Hepatocyte (in vitro differentiated cells): ENCODE measurements at regions not wholly inside any gene's neighbourhood (a gene's known extent, or its start where the extent isn't known, plus 50 kb on each side); places are given as distances from the start of the nearest gene placed in this dataset.
"Not testable (repeated sequence)": the region's sequence is repeated elsewhere in the genome, so short reads cannot be mapped to it uniquely, and the experiment has no call there.

ENCODE experiments used
- CTCF ChIP-seq: fragments of 200-600 bp; sonication (generic); IDR thresholded peaks from 2 replicates; pipeline ENCODE4 v1.5.1; 2016; ENCODE audit warnings: antibody characterized with exemption, mild to moderate bottlenecking; ENCODE audit not compliant: poor library complexity
- EZH2 ChIP-seq: fragments of 200-600 bp; sonication (generic); IDR thresholded peaks from 2 replicates; pipeline ENCODE4 v1.6.1; 2016; ENCODE audit warnings: antibody characterized with exemption, mild to moderate bottlenecking, borderline replicate concordance

- not testable (repeated sequence) for TF ChIP-seq EZH2, CTCF
These were observed 210.7 kb upstream of the IRS2 start for GRCh38 chr13:109997056-109997595.
